ENCODE measurements at regions not wholly inside any gene's neighbourhood (a gene's known extent, or its start where the extent isn't known, plus 50 kb on each side); places are given as distances from the start of the nearest gene placed in this dataset.
A peak's percentile ranks its signal among the peaks of the same experiment; 100 is the strongest.

DNA sequence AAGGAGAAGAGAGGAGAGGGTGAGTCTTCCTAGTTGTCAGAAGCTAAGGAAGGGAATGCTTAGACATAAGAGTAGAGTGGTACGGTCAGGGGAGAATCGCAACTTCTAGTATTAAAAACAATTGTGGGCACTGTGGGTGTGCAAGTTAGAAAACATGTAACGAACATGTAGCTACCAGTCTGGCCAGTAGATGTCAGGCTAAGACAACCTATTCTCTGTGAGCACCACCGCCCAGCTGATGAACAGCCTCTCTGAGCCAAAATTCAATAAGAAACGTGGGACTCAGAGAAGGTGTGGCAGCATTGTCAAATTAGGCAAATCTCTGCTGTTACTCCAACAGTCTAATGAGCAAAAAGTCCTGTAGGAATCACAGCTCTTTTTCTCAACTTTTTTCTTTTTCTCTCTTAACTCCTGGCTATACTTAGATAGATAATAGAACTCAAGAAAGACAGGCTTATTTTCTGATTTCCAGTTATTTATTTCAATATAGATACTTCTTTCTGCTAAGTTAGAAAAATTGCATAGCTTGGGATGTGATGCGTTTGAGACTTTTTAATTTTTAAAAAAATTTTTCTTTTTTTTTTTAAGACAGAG is 186.2 kb downstream of the USP12 start:
- peak; percentile 11 to 83 for DNase-seq (ENCODE audit: low read depth in 1 of 2, low spot score in 1 of 2)
- no peak for TF ChIP-seq JUND (IDR thresholded peaks at IDR 0.05; ENCODE audit: low read depth)
- in situ Hi-C loops (cut with HindIII; ENCODE audit: low pct_unique_long_range_greater_than_20kb, low sequenced_read_pairs), result no loop called here

- in situ Hi-C loops (cut with HindIII; ENCODE audit: low pct_unique_long_range_greater_than_20kb, low sequenced_read_pairs), result no loop called here
- no peak for TF ChIP-seq JUND (IDR thresholded peaks at IDR 0.05; ENCODE audit: low read depth)
These were observed 187.3 kb downstream of the USP12 start for GRCh38 chr13:26984337-26984736.

DNA sequence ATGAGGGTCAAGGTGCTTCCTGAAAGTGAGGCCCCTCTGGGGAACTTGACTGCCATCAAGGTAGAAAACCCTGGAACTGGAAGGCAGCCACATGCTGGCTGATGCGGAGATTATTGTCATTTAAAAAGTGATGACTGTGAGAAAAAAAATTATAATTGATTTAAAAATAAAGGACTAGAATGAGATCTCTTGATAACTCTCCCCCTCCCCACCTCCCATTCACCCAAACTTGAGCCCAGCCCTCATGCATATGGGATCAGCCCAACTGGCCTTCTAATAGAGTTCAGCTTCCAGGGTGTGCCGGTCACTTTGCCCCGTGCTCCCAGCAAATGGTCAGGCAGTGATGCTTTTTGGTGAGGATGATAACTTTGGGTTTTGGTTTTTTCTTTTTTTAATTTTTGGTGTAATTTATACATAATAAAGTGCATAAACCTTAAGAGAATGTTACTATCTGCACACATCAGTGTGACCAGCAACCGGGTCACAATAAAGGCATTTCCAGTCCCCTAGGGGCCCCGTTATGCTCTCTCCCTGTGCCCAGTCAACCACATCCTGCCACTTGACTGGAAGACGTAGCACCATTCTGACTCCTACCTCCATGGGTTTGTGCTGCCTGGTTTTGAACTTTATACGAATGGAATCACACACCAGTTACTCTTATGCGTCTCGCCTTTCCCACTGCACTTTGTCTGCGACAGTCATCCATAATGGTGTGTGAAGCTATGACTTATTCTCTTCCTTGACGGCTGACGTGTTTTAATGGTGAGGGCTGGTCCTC is 187.9 kb downstream of the USP12 start:
- in situ Hi-C loops (cut with HindIII; ENCODE audit: low pct_unique_long_range_greater_than_20kb, low sequenced_read_pairs), result no loop called here
- TF ChIP-seq JUND (IDR thresholded peaks at IDR 0.05; ENCODE audit: low read depth), result no peak
- DNase-seq (ENCODE audit: low read depth in 1 of 2, low spot score in 1 of 2), result no peak

More at GRCh38 chr13:26984337-26984736, 187.3 kb downstream of the USP12 start:
- DNase-seq (ENCODE audit: low read depth in 1 of 2, low spot score in 1 of 2), result no peak

DNA sequence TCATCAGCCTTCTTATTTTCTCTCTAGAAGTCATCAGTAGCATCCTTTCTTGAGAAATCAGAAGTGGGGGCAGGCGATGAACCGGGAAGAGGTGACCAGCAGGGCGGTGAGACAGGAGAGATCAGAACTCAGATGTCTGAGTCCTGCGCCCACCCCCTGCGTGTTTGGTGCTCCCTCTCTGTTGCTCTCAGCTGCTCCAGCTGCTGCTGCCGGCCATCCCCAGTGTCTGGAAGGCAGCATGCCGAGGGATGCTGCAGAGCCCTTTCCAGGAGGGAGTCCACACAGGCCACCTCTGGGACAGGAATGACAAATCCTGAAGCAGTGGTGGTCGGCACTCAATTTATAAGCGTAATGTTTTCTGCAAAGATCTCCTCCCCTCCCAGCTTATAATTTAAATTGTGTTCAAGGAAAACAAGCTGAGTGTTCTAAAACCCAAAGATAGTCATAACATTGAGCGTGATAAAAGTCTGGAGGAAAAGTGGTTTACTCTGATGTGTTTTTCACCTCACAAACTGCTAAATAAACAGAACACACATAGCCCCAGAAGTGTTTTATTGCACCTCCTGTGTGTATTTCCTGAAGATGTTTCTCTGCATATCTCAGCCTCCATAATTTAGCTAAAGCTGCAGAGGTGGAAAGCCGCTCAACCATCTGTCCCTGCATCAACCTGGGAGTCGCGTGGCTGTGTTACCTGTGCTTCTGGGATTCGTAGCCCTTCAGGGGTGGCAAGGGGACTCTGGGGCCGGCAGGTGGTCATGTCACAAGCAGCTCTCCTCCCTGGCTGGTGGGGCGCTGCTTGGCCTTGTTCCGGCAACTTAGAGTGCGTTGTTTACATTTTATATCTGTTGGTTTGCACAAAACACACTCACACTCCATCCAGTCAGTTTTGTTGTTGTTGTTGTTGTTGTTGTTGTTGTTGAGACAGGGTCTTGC is 191.2 kb downstream of the USP12 start:
- in situ Hi-C loops (cut with HindIII; ENCODE audit: low pct_unique_long_range_greater_than_20kb, low sequenced_read_pairs), result no loop called here
- no peak for DNase-seq (ENCODE audit: low read depth in 1 of 2, low spot score in 1 of 2)
- TF ChIP-seq JUND (IDR thresholded peaks at IDR 0.05; ENCODE audit: low read depth), result no peak

DNA sequence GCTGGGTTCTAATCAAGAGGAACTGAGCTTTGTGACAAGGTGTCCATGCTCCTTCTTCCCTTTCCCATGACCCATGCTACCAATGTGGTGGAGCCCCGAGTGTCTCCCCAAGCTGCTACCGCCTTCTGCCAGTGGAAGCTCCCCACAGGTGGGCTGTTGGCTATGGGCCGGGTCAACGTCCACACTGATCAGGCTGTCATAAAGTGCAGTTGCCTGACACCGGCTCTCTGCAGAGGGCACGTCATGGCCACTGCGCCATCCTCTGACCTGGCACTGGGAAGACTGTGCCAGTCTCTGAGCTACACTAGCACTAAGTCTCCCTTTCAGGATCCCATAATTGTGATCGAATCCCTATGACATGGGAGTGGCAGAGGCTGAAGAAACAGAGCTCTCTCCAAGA is 192.3 kb downstream of the USP12 start:
- no peak for TF ChIP-seq JUND (IDR thresholded peaks at IDR 0.05; ENCODE audit: low read depth)
- in situ Hi-C loops (cut with HindIII; ENCODE audit: low pct_unique_long_range_greater_than_20kb, low sequenced_read_pairs), result no loop called here
- no peak for DNase-seq (ENCODE audit: low read depth in 1 of 2, low spot score in 1 of 2)

GRCh38 chr13:26978081-26978860 is 193.3 kb downstream of the USP12 start:
- in situ Hi-C loops (cut with HindIII; ENCODE audit: low pct_unique_long_range_greater_than_20kb, low sequenced_read_pairs), result no loop called here

DNA sequence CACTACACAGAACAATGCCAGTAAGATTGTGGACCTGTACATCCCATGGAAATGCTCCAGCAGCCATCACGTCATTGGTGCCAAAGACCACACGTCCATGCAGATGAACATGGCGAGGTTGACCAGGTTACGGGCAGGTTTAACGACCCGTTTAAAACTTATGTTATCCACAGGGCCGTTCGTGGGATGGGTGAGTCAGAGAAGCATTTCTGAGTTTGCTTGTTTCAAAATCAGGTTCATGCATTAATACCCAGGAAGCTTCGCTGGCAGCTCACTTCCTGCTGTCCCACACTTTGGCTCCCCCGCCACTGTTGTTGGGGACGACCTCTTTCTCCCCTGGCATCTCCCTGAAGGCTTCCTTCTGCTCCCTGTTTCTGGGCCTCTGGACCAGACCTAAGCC is 194.1 kb downstream of the USP12 start:
- in situ Hi-C loops (cut with HindIII; ENCODE audit: low pct_unique_long_range_greater_than_20kb, low sequenced_read_pairs), result no loop called here
- no peak for DNase-seq (ENCODE audit: low read depth in 1 of 2, low spot score in 1 of 2)
- no peak for TF ChIP-seq JUND (IDR thresholded peaks at IDR 0.05; ENCODE audit: low read depth)

More at GRCh38 chr13:26978081-26978860, 193.3 kb downstream of the USP12 start:
- TF ChIP-seq JUND (IDR thresholded peaks at IDR 0.05; ENCODE audit: low read depth), result no peak
- DNase-seq (ENCODE audit: low read depth in 1 of 2, low spot score in 1 of 2), result peak in 1 of 2 experiments; percentile 65

GRCh38 chr13:26976313-26976712 is 195.3 kb downstream of the USP12 start:
- in situ Hi-C loops (cut with HindIII; ENCODE audit: low pct_unique_long_range_greater_than_20kb, low sequenced_read_pairs), result no loop called here
- TF ChIP-seq JUND (IDR thresholded peaks at IDR 0.05; ENCODE audit: low read depth), result no peak
- no peak for DNase-seq (ENCODE audit: low read depth in 1 of 2, low spot score in 1 of 2)

GRCh38 chr13:26973946-26974345 is 197.7 kb downstream of the USP12 start:
- in situ Hi-C loops (cut with HindIII; ENCODE audit: low pct_unique_long_range_greater_than_20kb, low sequenced_read_pairs), result no loop called here
- DNase-seq (ENCODE audit: low read depth in 1 of 2, low spot score in 1 of 2), result no peak
- TF ChIP-seq JUND (IDR thresholded peaks at IDR 0.05; ENCODE audit: low read depth), result no peak

DNA sequence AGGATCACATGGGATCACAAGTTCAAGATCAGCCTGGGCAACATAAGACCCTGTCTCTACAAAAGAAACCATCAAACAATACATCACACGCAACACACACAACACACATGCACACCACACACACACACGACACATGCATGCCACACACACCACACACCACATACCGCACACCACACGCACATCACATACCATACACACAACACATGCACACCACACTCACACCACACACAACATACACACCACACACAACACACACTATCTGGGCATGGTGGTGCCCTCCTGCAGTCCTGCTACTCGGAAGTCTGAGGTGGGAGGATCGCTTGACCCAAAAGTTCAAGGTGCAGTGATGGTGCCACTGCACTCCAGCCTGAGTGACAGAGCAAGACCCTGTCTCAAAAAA is 198.3 kb downstream of the USP12 start:
- in situ Hi-C loops (cut with HindIII; ENCODE audit: low pct_unique_long_range_greater_than_20kb, low sequenced_read_pairs), result no loop called here
- TF ChIP-seq JUND (IDR thresholded peaks at IDR 0.05; ENCODE audit: low read depth), result no peak
- DNase-seq (ENCODE audit: low read depth in 1 of 2, low spot score in 1 of 2), result no peak

GRCh38 chr13:26971990-26972887 is 199.4 kb downstream of the USP12 start:
- peak; percentile 17 to 77 for DNase-seq (ENCODE audit: low read depth in 1 of 2, low spot score in 1 of 2)
- in situ Hi-C loops (cut with HindIII; ENCODE audit: low pct_unique_long_range_greater_than_20kb, low sequenced_read_pairs), result no loop called here
- no peak for TF ChIP-seq JUND (IDR thresholded peaks at IDR 0.05; ENCODE audit: low read depth)
